Activated CD4-positive, alpha-beta T cell treated with anti-CD3 and anti-CD28 coated beads, Interleukin-2, amount 10 ng/mL, durations not matched to agents 24 days and 14 days (primary cell): ENCODE measurements at regions not wholly inside any gene's neighbourhood (a gene's known extent, or its start where the extent isn't known, plus 50 kb on each side); places are given as distances from the start of the nearest gene placed in this dataset.

Experiments used
- DNase-seq: peaks from one replicate; pipeline ENCODE4 v3.0.0; 2022
- H3K27ac Mint-ChIP-seq: one replicate; pipeline ENCODE4 v1.8.0; 2022; ENCODE audit warnings: mild to moderate bottlenecking, mixed read lengths
- H3K27me3 Mint-ChIP-seq: one replicate; pipeline ENCODE4 v1.8.0; 2022; ENCODE audit warnings: mixed read lengths
- H3K36me3 Mint-ChIP-seq: one replicate; pipeline ENCODE4 v1.8.0; 2022; ENCODE audit warnings: low read depth, mild to moderate bottlenecking, mixed read lengths
- H3K4me1 Mint-ChIP-seq: one replicate; pipeline ENCODE4 v1.8.0; 2021; ENCODE audit warnings: mixed read lengths
- H3K4me3 Mint-ChIP-seq: one replicate; pipeline ENCODE4 v1.8.0; 2022; ENCODE audit warnings: mild to moderate bottlenecking, moderate library complexity, mixed read lengths
- H3K9me3 Mint-ChIP-seq: one replicate; pipeline ENCODE4 v1.8.0; 2021; ENCODE audit warnings: mixed read lengths
- intact Hi-C: fragments of 100-400 bp; cut with micrococcal nuclease; formaldehyde crosslinking; loops from one replicate; pipeline ENCODE4 v1.15.1; 2023

- intact Hi-C loops, result no loop called here
- H3K4me3 Mint-ChIP-seq, result no peak overlapping the region
- no peaks in the 10 kb centered on the region for H3K9me3 Mint-ChIP-seq
Observed at GRCh38 chr18:52000435-52000834, 339.6 kb upstream of the DCC start.

GRCh38 chr18:52001106-52001505 lies 338.9 kb upstream of the DCC start:
- no peak overlapping the region for H3K4me3 Mint-ChIP-seq
- H3K9me3 Mint-ChIP-seq, result no peaks in the 10 kb centered on the region

More at GRCh38 chr18:52000435-52000834, 339.6 kb upstream of the DCC start:
- H3K27ac Mint-ChIP-seq, result no peak overlapping the region
- no peaks in the 10 kb centered on the region for H3K27me3 Mint-ChIP-seq
- H3K36me3 Mint-ChIP-seq, result no peaks in the 10 kb centered on the region
- H3K4me1 Mint-ChIP-seq, result no peaks in the 10 kb centered on the region
- no peak for DNase-seq

GRCh38 chr18:52002600-52002999 lies 337.4 kb upstream of the DCC start:
- Mint-ChIP-seq H3K9me3 (no peaks in the 10 kb centered on the region), H3K4me3 (no peak overlapping the region), H3K36me3 (no peaks in the 10 kb centered on the region), H3K27ac (no peak overlapping the region), H3K27me3 (no peaks in the 10 kb centered on the region), H3K4me1 (no peaks in the 10 kb centered on the region)
- intact Hi-C loops, result no loop called here
- DNase-seq, result no peak

More at GRCh38 chr18:52001106-52001505, 338.9 kb upstream of the DCC start:
- H3K4me1 Mint-ChIP-seq, result no peaks in the 10 kb centered on the region
- no peak for DNase-seq
- intact Hi-C loops, result no loop called here
- H3K27me3 Mint-ChIP-seq, result no peaks in the 10 kb centered on the region
- H3K27ac Mint-ChIP-seq, result no peak overlapping the region
- H3K36me3 Mint-ChIP-seq, result no peaks in the 10 kb centered on the region

- DNase-seq, result no peak
- Mint-ChIP-seq H3K4me1 (no peaks in the 10 kb centered on the region), H3K36me3 (no peaks in the 10 kb centered on the region), H3K27me3 (no peaks in the 10 kb centered on the region), H3K9me3 (no peaks in the 10 kb centered on the region), H3K27ac (no peak overlapping the region), H3K4me3 (no peak overlapping the region)
- intact Hi-C loops, result no loop called here
Observed at GRCh38 chr18:52007105-52007504, 332.9 kb upstream of the DCC start.

- Mint-ChIP-seq H3K9me3 (no peaks in the 10 kb centered on the region), H3K27me3 (no peaks in the 10 kb centered on the region), H3K4me3 (no peak overlapping the region), H3K4me1 (no peaks in the 10 kb centered on the region), H3K27ac (no peak overlapping the region), H3K36me3 (no peaks in the 10 kb centered on the region)
- intact Hi-C loops, result no loop called here
- DNase-seq, result no peak
Observed at GRCh38 chr18:52008330-52008729, 331.7 kb upstream of the DCC start.

GRCh38 chr18:52008736-52009135 lies 331.3 kb upstream of the DCC start:
- H3K36me3 Mint-ChIP-seq, result no peaks in the 10 kb centered on the region
- DNase-seq, result no peak
- no peaks in the 10 kb centered on the region for H3K27me3 Mint-ChIP-seq
- intact Hi-C loops, result no loop called here
- H3K27ac Mint-ChIP-seq, result no peak overlapping the region
- H3K4me1 Mint-ChIP-seq, result no peaks in the 10 kb centered on the region
- no peak overlapping the region for H3K4me3 Mint-ChIP-seq
- no peaks in the 10 kb centered on the region for H3K9me3 Mint-ChIP-seq

GRCh38 chr18:52009958-52010357 lies 330.0 kb upstream of the DCC start:
- H3K9me3 Mint-ChIP-seq, result no peaks in the 10 kb centered on the region
- intact Hi-C loops, result no loop called here
- no peak overlapping the region for H3K27ac Mint-ChIP-seq
- H3K36me3 Mint-ChIP-seq, result no peaks in the 10 kb centered on the region
- H3K27me3 Mint-ChIP-seq, result no peaks in the 10 kb centered on the region
- H3K4me1 Mint-ChIP-seq, result no peaks in the 10 kb centered on the region
- no peak overlapping the region for H3K4me3 Mint-ChIP-seq
- DNase-seq, result no peak

- H3K36me3 Mint-ChIP-seq, result no peaks in the 10 kb centered on the region
- no peaks in the 10 kb centered on the region for H3K9me3 Mint-ChIP-seq
- H3K27ac Mint-ChIP-seq, result no peak overlapping the region
- no peak for DNase-seq
- H3K4me1 Mint-ChIP-seq, result no peaks in the 10 kb centered on the region
- intact Hi-C loops, result no loop called here
- H3K27me3 Mint-ChIP-seq, result no peaks in the 10 kb centered on the region
- H3K4me3 Mint-ChIP-seq, result no peak overlapping the region
Observed at GRCh38 chr18:52045946-52046675, 293.9 kb upstream of the DCC start.

GRCh38 chr18:52046842-52047241 lies 293.2 kb upstream of the DCC start:
- no peaks in the 10 kb centered on the region for H3K36me3 Mint-ChIP-seq
- no peak overlapping the region for H3K27ac Mint-ChIP-seq
- H3K27me3 Mint-ChIP-seq, result no peaks in the 10 kb centered on the region
- H3K9me3 Mint-ChIP-seq, result no peaks in the 10 kb centered on the region
- intact Hi-C loops, result no loop called here
- H3K4me3 Mint-ChIP-seq, result no peak overlapping the region
- H3K4me1 Mint-ChIP-seq, result no peaks in the 10 kb centered on the region
- DNase-seq, result no peak

GRCh38 chr18:52054324-52054723 lies 285.7 kb upstream of the DCC start:
- DNase-seq, result no peak
- no peaks in the 10 kb centered on the region for H3K36me3 Mint-ChIP-seq

GRCh38 chr18:52060607-52061304 lies 279.2 kb upstream of the DCC start:
- intact Hi-C loops, result no loop called here
- no peaks in the 10 kb centered on the region for H3K27me3 Mint-ChIP-seq
- H3K27ac Mint-ChIP-seq, result no peak overlapping the region
- no peaks in the 10 kb centered on the region for H3K9me3 Mint-ChIP-seq
- H3K4me1 Mint-ChIP-seq, result no peaks in the 10 kb centered on the region
- no peaks in the 10 kb centered on the region for H3K36me3 Mint-ChIP-seq
- H3K4me3 Mint-ChIP-seq, result no peak overlapping the region
- no peak for DNase-seq

More at GRCh38 chr18:52054324-52054723, 285.7 kb upstream of the DCC start:
- Mint-ChIP-seq H3K9me3 (no peaks in the 10 kb centered on the region), H3K4me1 (no peaks in the 10 kb centered on the region), H3K27ac (no peak overlapping the region), H3K4me3 (no peak overlapping the region), H3K27me3 (no peaks in the 10 kb centered on the region)
- intact Hi-C loops, result no loop called here

- no peaks in the 10 kb centered on the region for H3K27me3 Mint-ChIP-seq
- DNase-seq, result no peak
- intact Hi-C loops, result no loop called here
- no peak overlapping the region for H3K4me3 Mint-ChIP-seq
- H3K9me3 Mint-ChIP-seq, result peaks cover 7% of the 10 kb centered on the region
- no peaks in the 10 kb centered on the region for H3K36me3 Mint-ChIP-seq
- no peaks in the 10 kb centered on the region for H3K4me1 Mint-ChIP-seq
- no peak overlapping the region for H3K27ac Mint-ChIP-seq
Observed at GRCh38 chr18:52063923-52064322, 276.1 kb upstream of the DCC start.

GRCh38 chr18:52069201-52069600 lies 270.8 kb upstream of the DCC start:
- no peaks in the 10 kb centered on the region for H3K4me1 Mint-ChIP-seq
- no peak overlapping the region for H3K4me3 Mint-ChIP-seq
- no peaks in the 10 kb centered on the region for H3K36me3 Mint-ChIP-seq
- no peak overlapping the region for H3K27ac Mint-ChIP-seq
- H3K9me3 Mint-ChIP-seq, result peaks cover 7% of the 10 kb centered on the region
- H3K27me3 Mint-ChIP-seq, result no peaks in the 10 kb centered on the region
- intact Hi-C loops, result no loop called here
- DNase-seq, result no peak

GRCh38 chr18:52070291-52070756 lies 269.7 kb upstream of the DCC start:
- Mint-ChIP-seq H3K36me3 (no peaks in the 10 kb centered on the region), H3K27me3 (no peaks in the 10 kb centered on the region), H3K4me3 (no peak overlapping the region), H3K9me3 (peaks cover 7% of the 10 kb centered on the region), H3K27ac (no peak overlapping the region), H3K4me1 (no peaks in the 10 kb centered on the region)
- intact Hi-C loops, result no loop called here
- DNase-seq, result no peak
